NCI-H510A treated with DMSO at 0.1 percent for 48 hours (cell line): ENCODE measurements at regions not wholly inside any gene's neighbourhood (a gene's known extent, or its start where the extent isn't known, plus 50 kb on each side); places are given as distances from the start of the nearest gene placed in this dataset.

Experiments
- DNase-seq: peaks from one replicate; lab custom pipeline; 2025; lab: John Stamatoyannopoulos, UW

- DNase-seq: no peak
Measured at GRCh38 chr4:128355305-128355704, 67.7 kb upstream of the PGRMC2 start.

- peak; percentile 56 for DNase-seq
Measured at GRCh38 chr4:128354205-128354821, 66.7 kb upstream of the PGRMC2 start.

GRCh38 chr4:128353791-128354190 is 66.2 kb upstream of the PGRMC2 start:
- DNase-seq: peak; percentile 56

GRCh38 chr4:128351502-128351901 is 63.9 kb upstream of the PGRMC2 start:
- no peak for DNase-seq

- DNase-seq: peak; percentile 8
Measured at GRCh38 chr4:128350449-128351045, 62.9 kb upstream of the PGRMC2 start.

GRCh38 chr4:128349921-128350320 is 62.3 kb upstream of the PGRMC2 start:
- DNase-seq: peak; percentile 94

- no peak for DNase-seq
Measured at GRCh38 chr4:128347930-128348660, 60.5 kb upstream of the PGRMC2 start.

- no peak for DNase-seq
Measured at GRCh38 chr4:128347175-128347868, 59.7 kb upstream of the PGRMC2 start.

GRCh38 chr4:128346054-128346716 is 58.6 kb upstream of the PGRMC2 start:
- no peak for DNase-seq

GRCh38 chr4:128345650-128346049 is 58.0 kb upstream of the PGRMC2 start:
- DNase-seq: no peak

- no peak for DNase-seq
Measured at GRCh38 chr4:128342762-128343161, 55.1 kb upstream of the PGRMC2 start.

- DNase-seq: no peak
Measured at GRCh38 chr4:128341634-128342033, 54.0 kb upstream of the PGRMC2 start.

- DNase-seq: no peak
Measured at GRCh38 chr4:128338634-128339355, 51.2 kb upstream of the PGRMC2 start.

GRCh38 chr4:128337863-128338262 is 50.2 kb upstream of the PGRMC2 start:
- no peak for DNase-seq
